ENCODE measurements at regions not wholly inside any gene's neighbourhood (a gene's known extent, or its start where the extent isn't known, plus 50 kb on each side); places are given as distances from the start of the nearest gene placed in this dataset.

- TF ChIP-seq YY1 (IDR thresholded peaks at IDR 0.05; ENCODE audit: insufficient read depth, insufficient read length) (no peak), ZNF274 (IDR thresholded peaks at IDR 0.05; ENCODE audit: low read depth, low read length) (no peak)
These were observed 69.6 kb downstream of the HSPA13 start for GRCh38 chr21:14313300-14313699.
